Stimulated activated effector memory CD8-positive, alpha-beta T cell treated with anti-CD3 and anti-CD28 coated beads, Interleukin-12 subunit alpha, Interleukin-12 subunit beta, amount 100 ng/mL, for 72 hours (primary cell): ENCODE measurements at regions not wholly inside any gene's neighbourhood (a gene's known extent, or its start where the extent isn't known, plus 50 kb on each side); places are given as distances from the start of the nearest gene placed in this dataset.

ENCODE experiments used
- ATAC-seq: fragments of 150-1000 bp; cut with Tn5 transposase; 2 replicates; pipeline ENCODE4 v1.10.0; 2021
- DNase-seq, 2 donors: peaks; one replicate each; pipeline ENCODE4 v3.0.0; 2021 to 2022; ENCODE audit warnings: low spot score in 2 of 2
- H3K27ac Mint-ChIP-seq: one replicate; pipeline ENCODE4 v1.8.0; 2022; ENCODE audit warnings: mild to moderate bottlenecking, mixed read lengths
- H3K36me3 Mint-ChIP-seq: one replicate; pipeline ENCODE4 v1.8.0; 2022; ENCODE audit warnings: mild to moderate bottlenecking, mixed read lengths
- H3K4me1 Mint-ChIP-seq: one replicate; pipeline ENCODE4 v1.8.0; 2022; ENCODE audit warnings: mixed read lengths
- H3K4me3 Mint-ChIP-seq: one replicate; pipeline ENCODE4 v1.8.0; 2022; ENCODE audit warnings: mild to moderate bottlenecking, mixed read lengths
- H3K9me3 Mint-ChIP-seq: one replicate; pipeline ENCODE4 v1.8.0; 2022; ENCODE audit warnings: mixed read lengths

DNA sequence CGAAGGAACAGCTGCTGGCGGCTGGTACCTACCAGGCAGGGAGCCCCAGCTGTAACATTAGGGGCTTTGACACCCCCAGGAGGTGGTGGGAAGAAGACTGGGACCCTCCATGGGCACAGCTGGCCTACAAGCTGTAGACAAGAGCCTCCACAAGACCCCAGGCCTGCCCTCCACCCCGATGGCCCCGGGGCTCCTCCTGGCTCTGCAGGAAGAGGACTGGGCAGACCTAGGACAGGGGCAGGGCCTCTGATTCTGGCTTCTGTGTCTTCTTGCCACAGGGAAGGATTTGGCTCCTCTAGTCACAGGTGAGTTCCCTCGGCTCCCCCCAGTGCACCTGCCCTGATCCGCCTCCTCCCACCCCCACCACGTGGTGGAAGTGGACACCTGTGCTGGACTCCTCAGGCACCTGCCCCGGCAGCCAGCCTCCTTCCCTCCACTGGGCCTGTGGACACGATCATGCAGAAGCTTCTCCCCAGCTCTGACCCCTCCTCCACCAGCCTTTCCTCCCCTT, 53.4 kb upstream of the ODC1 start:
- no peaks in the 10 kb centered on the region for H3K9me3 Mint-ChIP-seq
- peak in 1 of 2 donors; percentile 41 for DNase-seq
- ATAC-seq: no peak
- H3K4me1 Mint-ChIP-seq: peaks cover 17% of the 10 kb centered on the region
- no peak overlapping the region for H3K4me3 Mint-ChIP-seq
- H3K27ac Mint-ChIP-seq: peak overlapping the region; percentile 30
- H3K36me3 Mint-ChIP-seq: no peaks in the 10 kb centered on the region

- Mint-ChIP-seq H3K9me3 (no peaks in the 10 kb centered on the region), H3K4me1 (peaks cover 20% of the 10 kb centered on the region), H3K4me3 (no peak overlapping the region), H3K27ac (no peak overlapping the region), H3K36me3 (no peaks in the 10 kb centered on the region)
- ATAC-seq (no peak), DNase-seq (peak in 1 of 2 donors; percentile 45)
Measured at GRCh38 chr2:10500601-10501361, 52.7 kb upstream of the ODC1 start.

DNA sequence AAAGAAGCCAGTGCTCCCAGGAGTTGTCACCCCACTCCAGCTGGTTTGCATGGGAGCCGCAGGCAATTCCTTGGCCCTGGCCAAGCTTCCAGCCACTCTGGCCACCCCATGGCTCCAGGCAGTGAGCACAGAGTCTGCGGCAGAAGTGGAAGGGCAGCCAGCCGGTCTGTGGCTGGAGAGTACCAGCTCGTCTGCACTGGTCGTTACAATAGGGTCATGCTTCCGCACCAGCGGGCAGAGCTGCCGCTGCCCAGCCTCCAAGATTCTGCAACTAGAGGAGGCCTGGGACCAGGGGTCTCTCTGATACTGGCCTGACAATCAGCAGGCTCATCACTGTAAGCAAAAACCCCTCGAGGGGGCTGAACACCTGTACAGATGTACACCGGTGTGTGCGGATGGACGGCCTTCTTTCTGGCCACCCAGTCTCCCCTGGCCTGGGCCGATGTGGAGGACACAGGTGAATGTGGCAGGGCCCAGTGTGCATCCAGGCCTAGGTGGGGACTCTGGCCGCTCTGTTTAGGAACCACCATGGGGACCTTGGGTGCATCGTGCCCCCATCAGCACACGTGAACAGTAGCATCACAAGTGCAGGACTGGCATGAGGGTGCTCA, 51.9 kb upstream of the ODC1 start:
- H3K9me3 Mint-ChIP-seq: no peaks in the 10 kb centered on the region
- peaks cover 27% of the 10 kb centered on the region for H3K4me1 Mint-ChIP-seq
- H3K36me3 Mint-ChIP-seq: no peaks in the 10 kb centered on the region
- DNase-seq (peak in 1 of 2 donors; percentile 38), ATAC-seq (no peak)
- H3K27ac Mint-ChIP-seq: no peak overlapping the region
- H3K4me3 Mint-ChIP-seq: no peak overlapping the region

DNA sequence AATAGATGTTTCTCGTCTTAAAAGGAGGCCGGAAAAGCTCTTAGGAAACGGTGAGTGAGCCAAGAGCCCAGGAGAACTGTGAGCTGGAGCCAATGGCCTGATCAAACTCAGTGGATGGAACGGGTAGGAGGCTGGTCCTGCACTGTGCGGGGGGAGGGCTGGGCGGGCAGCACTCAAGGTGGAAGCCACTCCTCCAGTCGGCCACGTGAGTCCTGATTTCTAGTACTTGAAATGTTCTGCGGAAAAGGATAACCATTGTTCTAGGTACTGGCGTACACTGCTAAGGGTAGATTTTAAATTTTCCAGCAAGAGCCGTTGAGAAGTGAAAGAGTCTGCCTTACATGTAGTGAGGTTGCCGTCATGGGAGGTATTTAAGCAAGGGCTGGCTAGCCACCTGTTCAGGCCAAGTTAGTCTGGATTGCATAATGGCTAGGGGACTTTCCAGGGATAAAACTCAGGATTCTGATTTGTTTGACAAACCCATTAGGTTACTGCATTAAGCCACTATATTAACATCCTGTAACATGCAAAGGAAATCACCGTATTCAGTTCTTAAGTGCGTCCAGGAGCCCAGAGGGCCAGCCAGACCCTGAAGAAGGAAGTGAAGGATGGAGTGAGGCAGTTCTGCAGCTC, 51.3 kb upstream of the ODC1 start:
- Mint-ChIP-seq H3K4me1 (peaks cover 31% of the 10 kb centered on the region), H3K9me3 (no peaks in the 10 kb centered on the region), H3K36me3 (no peaks in the 10 kb centered on the region), H3K27ac (no peak overlapping the region), H3K4me3 (no peak overlapping the region)
- ATAC-seq (no peak), DNase-seq (peak in 1 of 2 donors; percentile 20)

DNA sequence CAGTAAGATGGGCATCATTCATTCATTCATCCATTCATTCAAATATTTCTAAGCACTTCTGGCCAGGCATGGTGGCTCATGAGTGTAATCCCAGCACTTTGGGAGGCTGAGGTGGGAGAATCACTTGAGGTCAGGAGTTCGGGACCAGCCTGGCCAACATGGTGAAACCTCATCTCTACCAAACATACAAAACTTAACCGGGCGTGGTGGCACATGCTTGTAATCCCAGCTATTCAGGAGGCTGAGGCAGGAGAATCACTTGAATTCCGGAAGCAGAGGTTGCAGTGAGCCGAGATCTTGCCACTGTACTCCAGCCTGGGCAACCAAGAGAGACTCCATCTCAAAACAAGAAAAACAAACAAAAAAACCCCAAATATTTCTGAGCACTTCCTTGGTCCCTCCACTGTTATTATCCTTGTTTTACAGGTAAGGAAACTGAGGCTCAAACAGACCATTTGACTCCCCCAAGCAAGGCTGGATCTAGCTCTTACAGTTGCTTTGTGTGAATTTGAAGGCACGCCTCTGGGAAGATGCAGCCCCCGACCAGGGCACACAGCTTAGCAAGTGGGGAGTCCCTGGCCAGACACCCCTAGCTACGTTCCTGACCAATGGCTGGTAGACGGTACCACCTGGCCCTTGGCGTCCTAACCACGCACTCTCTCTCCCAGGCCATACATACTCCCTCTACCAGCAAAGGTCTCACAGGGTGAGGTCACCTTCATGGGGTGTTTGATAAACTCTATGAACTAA, 50.6 kb upstream of the ODC1 start:
- H3K4me1 Mint-ChIP-seq: peaks cover 37% of the 10 kb centered on the region
- no peaks in the 10 kb centered on the region for H3K9me3 Mint-ChIP-seq
- H3K4me3 Mint-ChIP-seq: no peak overlapping the region
- ATAC-seq: no peak
- no peaks in the 10 kb centered on the region for H3K36me3 Mint-ChIP-seq
- peak in 1 of 2 donors; percentile 43 for DNase-seq
- H3K27ac Mint-ChIP-seq: no peak overlapping the region
